DOHH2 (cell line): ENCODE measurements at regions not wholly inside any gene's neighbourhood (a gene's known extent, or its start where the extent isn't known, plus 50 kb on each side); places are given as distances from the start of the nearest gene placed in this dataset.

Source experiments
- H3F3A ChIP-seq: fragments of 200-600 bp; sonication (generic), shearing (Covaris generic); 2 replicates; pipeline ENCODE4 v1.6.0; 2016; ENCODE audit warnings: antibody characterized with exemption, mild to moderate bottlenecking; ENCODE audit not compliant: control insufficient read depth, insufficient read depth
- H3K27ac ChIP-seq: fragments of 200-600 bp; sonication (generic); 2 replicates; pipeline ENCODE4 v1.5.1; 2014; ENCODE audit warnings: low read depth, mild to moderate bottlenecking, low read length, moderate library complexity
- H3K27me3 ChIP-seq: fragments of 200-600 bp; sonication (generic); 2 replicates; pipeline ENCODE4 v1.6.1; 2014; ENCODE audit warnings: mild to moderate bottlenecking, low read length, mixed read lengths; ENCODE audit not compliant: control insufficient read depth
- H3K36me3 ChIP-seq: fragments of 200-600 bp; sonication (generic); 2 replicates; pipeline ENCODE4 v1.6.1; 2014; ENCODE audit warnings: mild to moderate bottlenecking, low read length, moderate library complexity, mixed read lengths; ENCODE audit not compliant: control insufficient read depth
- H3K4me1 ChIP-seq: fragments of 200-600 bp; sonication (generic); 2 replicates; pipeline ENCODE4 v1.6.1; 2014; ENCODE audit warnings: mild to moderate bottlenecking, low read length, mixed read lengths; ENCODE audit not compliant: control insufficient read depth
- H3K4me2 ChIP-seq: fragments of 200-600 bp; sonication (generic); 2 replicates; pipeline ENCODE4 v1.6.0; 2014; ENCODE audit warnings: mild to moderate bottlenecking, low read length, moderate library complexity
- H3K4me3 ChIP-seq: fragments of 200-600 bp; sonication (generic); 2 replicates; pipeline ENCODE4 v1.5.1; 2014; ENCODE audit warnings: mild to moderate bottlenecking, low read length, mixed read lengths
- H3K79me2 ChIP-seq: fragments of 200-600 bp; sonication (generic); 2 replicates; pipeline ENCODE4 v1.6.1; 2014; ENCODE audit warnings: mild to moderate bottlenecking, low read length, mixed read lengths; ENCODE audit not compliant: control insufficient read depth
- H3K9me2 ChIP-seq: fragments of 200-600 bp; sonication (generic); replicated peaks from 2 replicates; pipeline ENCODE4 v1.6.1; 2014; ENCODE audit warnings: mild to moderate bottlenecking, low read length, mixed read lengths; ENCODE audit not compliant: control insufficient read depth
- H3K9me3 ChIP-seq: fragments of 200-600 bp; sonication (generic); 2 replicates; pipeline ENCODE4 v1.6.1; 2014; ENCODE audit warnings: antibody characterized with exemption, low read length, mixed read lengths; ENCODE audit not compliant: control insufficient read depth, insufficient read depth
- H4K20me1 ChIP-seq: fragments of 200-600 bp; sonication (generic); 2 replicates; pipeline ENCODE4 v1.6.0; 2014; ENCODE audit warnings: low read depth, mild to moderate bottlenecking, antibody characterized with exemption, low read length, moderate library complexity; ENCODE audit not compliant: control insufficient read depth, insufficient read depth
- EZH2phosphoT487 ChIP-seq: fragments of 200-600 bp; sonication (generic); IDR thresholded peaks from 2 replicates; pipeline ENCODE4 v1.6.1; 2017; ENCODE audit warnings: borderline replicate concordance, mild to moderate bottlenecking, antibody characterized with exemption, low read length, moderate library complexity, mixed read lengths
- TF ChIP-seq, protein P1 (sequence below): fragments of 200-600 bp; sonication (generic); IDR thresholded peaks from one replicate; pipeline ENCODE4 v1.5.1; 2014; ENCODE audit warnings: antibody characterized with exemption, mild to moderate bottlenecking, low read depth, low read length; ENCODE audit not compliant: poor library complexity, severe bottlenecking

DNA sequence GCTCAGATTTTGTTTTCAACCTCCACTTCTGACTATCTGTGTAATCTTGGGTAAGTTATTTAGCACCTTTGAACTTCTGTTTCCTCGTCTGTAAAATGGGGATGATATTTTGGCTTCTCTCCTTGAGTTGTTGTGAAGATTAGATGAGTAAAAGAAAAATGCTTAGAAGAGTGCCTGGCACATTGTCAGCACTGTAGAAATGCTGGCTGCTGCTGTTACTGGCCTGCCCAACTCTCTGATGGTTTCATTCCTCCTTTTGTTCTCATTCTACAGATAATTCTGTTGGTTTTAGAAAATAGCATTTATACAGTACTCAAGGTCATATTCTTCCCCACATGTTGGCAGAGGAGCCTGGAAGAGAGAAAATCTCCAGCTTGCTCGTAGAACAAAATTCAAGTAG is 547.2 kb upstream of the JAG1 start:
- Histone ChIP-seq H3K4me1 (no peaks in the 10 kb centered on the region), H3K36me3 (no peaks in the 10 kb centered on the region)

GRCh38 chr20:11222243-11222642 is 548.4 kb upstream of the JAG1 start:
- H3K27me3 ChIP-seq: no peaks in the 10 kb centered on the region
- no peaks in the 10 kb centered on the region for H3K79me2 ChIP-seq
- H3K9me3 ChIP-seq: no peaks in the 10 kb centered on the region
- no peaks in the 10 kb centered on the region for H3K9me2 ChIP-seq
- no peaks in the 10 kb centered on the region for H3F3A ChIP-seq
- H3K4me1 ChIP-seq: no peaks in the 10 kb centered on the region
- no peak overlapping the region for H3K27ac ChIP-seq
- no peak overlapping the region for H3K4me2 ChIP-seq
- H3K4me3 ChIP-seq: no peak overlapping the region
- no peaks in the 10 kb centered on the region for H4K20me1 ChIP-seq
- no peaks in the 10 kb centered on the region for H3K36me3 ChIP-seq
- TF ChIP-seq, protein P1, sequence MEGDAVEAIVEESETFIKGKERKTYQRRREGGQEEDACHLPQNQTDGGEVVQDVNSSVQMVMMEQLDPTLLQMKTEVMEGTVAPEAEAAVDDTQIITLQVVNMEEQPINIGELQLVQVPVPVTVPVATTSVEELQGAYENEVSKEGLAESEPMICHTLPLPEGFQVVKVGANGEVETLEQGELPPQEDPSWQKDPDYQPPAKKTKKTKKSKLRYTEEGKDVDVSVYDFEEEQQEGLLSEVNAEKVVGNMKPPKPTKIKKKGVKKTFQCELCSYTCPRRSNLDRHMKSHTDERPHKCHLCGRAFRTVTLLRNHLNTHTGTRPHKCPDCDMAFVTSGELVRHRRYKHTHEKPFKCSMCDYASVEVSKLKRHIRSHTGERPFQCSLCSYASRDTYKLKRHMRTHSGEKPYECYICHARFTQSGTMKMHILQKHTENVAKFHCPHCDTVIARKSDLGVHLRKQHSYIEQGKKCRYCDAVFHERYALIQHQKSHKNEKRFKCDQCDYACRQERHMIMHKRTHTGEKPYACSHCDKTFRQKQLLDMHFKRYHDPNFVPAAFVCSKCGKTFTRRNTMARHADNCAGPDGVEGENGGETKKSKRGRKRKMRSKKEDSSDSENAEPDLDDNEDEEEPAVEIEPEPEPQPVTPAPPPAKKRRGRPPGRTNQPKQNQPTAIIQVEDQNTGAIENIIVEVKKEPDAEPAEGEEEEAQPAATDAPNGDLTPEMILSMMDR: no peak
- no peak for TF ChIP-seq EZH2phosphoT487

More for the DNA sequence above, 547.2 kb upstream of the JAG1 start:
- Histone ChIP-seq H3K4me3 (no peak overlapping the region), H3K27me3 (no peaks in the 10 kb centered on the region), H3F3A (no peaks in the 10 kb centered on the region), H3K9me3 (no peaks in the 10 kb centered on the region), H3K79me2 (no peaks in the 10 kb centered on the region), H3K4me2 (no peak overlapping the region), H4K20me1 (no peaks in the 10 kb centered on the region), H3K27ac (no peak overlapping the region), H3K9me2 (no peaks in the 10 kb centered on the region)
- no peak for TF ChIP-seq EZH2phosphoT487

GRCh38 chr20:11227602-11228001 is 553.8 kb upstream of the JAG1 start:
- no peaks in the 10 kb centered on the region for H3F3A ChIP-seq
- H3K9me3 ChIP-seq: no peaks in the 10 kb centered on the region
- H4K20me1 ChIP-seq: no peaks in the 10 kb centered on the region
- no peak overlapping the region for H3K4me2 ChIP-seq
- H3K36me3 ChIP-seq: no peaks in the 10 kb centered on the region
- no peak overlapping the region for H3K27ac ChIP-seq
- no peaks in the 10 kb centered on the region for H3K9me2 ChIP-seq
- no peaks in the 10 kb centered on the region for H3K4me1 ChIP-seq
- H3K4me3 ChIP-seq: no peak overlapping the region
- H3K79me2 ChIP-seq: no peaks in the 10 kb centered on the region
- H3K27me3 ChIP-seq: no peaks in the 10 kb centered on the region
- TF ChIP-seq, protein P1: no peak
- TF ChIP-seq EZH2phosphoT487: no peak

- TF ChIP-seq, protein P1: no peak
- no peak for TF ChIP-seq EZH2phosphoT487
- Histone ChIP-seq H3F3A (no peaks in the 10 kb centered on the region), H3K9me2 (no peaks in the 10 kb centered on the region), H3K9me3 (no peaks in the 10 kb centered on the region), H3K4me2 (no peak overlapping the region), H3K36me3 (no peaks in the 10 kb centered on the region), H4K20me1 (no peaks in the 10 kb centered on the region), H3K27me3 (no peaks in the 10 kb centered on the region), H3K4me3 (no peak overlapping the region), H3K27ac (no peak overlapping the region), H3K4me1 (no peaks in the 10 kb centered on the region), H3K79me2 (no peaks in the 10 kb centered on the region)
These were observed 556.0 kb upstream of the JAG1 start for GRCh38 chr20:11229772-11230171.
